ENCODE measurements at regions not wholly inside any gene's neighbourhood (a gene's known extent, or its start where the extent isn't known, plus 50 kb on each side); places are given as distances from the start of the nearest gene placed in this dataset.
"Not testable (repeated sequence)": the region's sequence is repeated elsewhere in the genome, so short reads cannot be mapped to it uniquely, and the experiment has no call there.

- DNase-seq = no peak
These were observed 166.7 kb upstream of the THBS1 start for GRCh38 chr15:39414201-39414600.

DNA sequence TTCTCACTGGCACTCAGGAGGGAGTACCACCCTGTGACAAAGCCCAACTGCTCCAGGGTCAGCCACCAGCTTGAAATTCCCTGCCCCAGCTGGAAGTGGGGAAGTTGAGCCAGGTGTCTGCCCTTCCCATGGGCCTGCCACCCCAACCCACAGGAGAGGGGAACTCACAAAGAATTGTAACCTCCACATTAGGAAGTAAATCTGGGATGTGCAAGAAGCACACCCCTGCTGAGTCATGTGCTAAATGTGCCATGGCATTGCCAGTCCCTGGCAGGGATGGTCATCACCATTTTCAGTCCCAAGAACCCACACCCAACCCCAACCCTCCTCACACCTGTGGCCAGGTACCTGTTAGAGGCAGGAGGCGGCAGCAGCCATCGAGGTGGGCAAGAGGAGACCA lies 165.2 kb upstream of the THBS1 start:
- DNase-seq = no peak

- no peak for DNase-seq
These were observed 164.6 kb upstream of the THBS1 start for GRCh38 chr15:39416258-39416657.

DNA sequence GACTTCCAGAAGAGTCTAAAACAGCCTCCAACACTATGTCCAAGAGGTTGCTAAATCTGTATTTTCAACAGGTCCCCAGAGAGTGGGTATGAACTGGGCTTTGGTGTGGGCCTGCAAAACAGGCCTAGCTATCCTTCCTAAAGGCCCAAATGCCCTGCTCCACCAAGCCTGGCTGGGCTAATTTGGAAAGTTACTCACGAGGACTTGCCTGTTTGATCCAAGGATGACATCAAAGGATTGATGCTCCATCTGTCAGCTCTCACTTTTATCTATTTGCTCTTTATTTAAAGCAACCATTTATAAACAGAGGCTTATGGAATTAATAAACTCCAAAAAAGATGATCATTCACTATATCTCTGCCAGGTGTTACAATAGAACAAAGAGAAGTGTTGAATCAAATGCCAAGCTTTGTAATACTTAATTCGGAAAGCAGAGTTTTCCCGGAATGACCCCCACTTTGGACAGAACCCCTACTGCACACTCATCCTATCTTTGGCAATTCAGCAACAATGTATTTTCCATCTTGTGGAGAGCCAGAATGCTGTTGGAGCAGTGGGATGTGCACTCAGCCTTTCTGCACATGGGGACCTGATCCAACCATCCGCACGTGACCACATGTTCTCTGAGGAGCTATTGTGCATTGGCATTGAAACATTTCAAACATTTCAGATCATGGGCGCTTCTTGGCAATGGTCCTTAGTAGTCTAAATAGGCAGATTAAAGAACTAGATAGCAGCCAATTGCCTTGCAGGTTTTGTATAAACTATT lies 163.3 kb upstream of the THBS1 start:
- DNase-seq = no peak

DNA sequence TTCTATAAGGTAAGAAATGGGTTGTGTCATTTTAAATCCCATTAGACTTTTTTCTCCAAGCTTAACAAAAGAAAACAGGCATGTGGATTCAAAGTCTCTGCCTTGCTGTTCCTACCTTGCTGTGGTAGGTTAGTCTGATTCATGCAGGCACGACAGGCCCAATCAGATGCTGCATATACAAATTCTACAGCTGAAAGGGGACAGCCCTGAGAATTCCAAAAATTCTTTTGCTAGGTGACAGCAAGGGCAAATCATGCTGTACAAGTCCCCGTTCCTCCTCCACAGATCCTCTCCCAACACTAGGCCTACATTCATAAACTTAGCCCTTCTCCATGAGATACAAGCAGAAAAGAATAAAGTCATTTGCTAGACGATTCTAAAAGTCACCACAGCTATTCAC lies 161.2 kb upstream of the THBS1 start:
- DNase-seq = no peak

GRCh38 chr15:39420123-39420852 lies 160.6 kb upstream of the THBS1 start:
- DNase-seq = not testable (repeated sequence)

- not testable (repeated sequence) for DNase-seq
These were observed 160.1 kb upstream of the THBS1 start for GRCh38 chr15:39420853-39421192.

- no peak for DNase-seq
These were observed 154.0 kb upstream of the THBS1 start for GRCh38 chr15:39426552-39427532.

DNA sequence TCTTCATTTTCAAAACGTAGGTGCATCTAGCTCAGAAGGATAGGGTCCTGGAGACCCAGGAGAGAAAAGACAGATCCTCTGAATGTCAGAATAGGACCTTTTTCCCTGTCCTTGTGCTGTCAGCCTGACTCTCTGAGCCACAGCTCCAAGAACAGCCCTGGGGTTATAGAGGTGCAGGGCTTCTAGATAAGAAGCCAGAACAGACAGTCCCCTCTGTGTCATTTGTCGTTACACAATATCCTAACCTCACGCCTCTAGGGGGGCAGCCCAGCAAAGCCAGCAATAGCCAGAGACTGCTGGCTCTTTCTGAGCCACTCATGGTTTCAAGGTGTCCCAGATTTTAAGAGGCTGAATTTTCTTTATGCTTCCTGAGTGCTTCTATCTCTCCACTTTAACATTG lies 153.2 kb upstream of the THBS1 start:
- DNase-seq = no peak

GRCh38 chr15:39429898-39430357 lies 151.0 kb upstream of the THBS1 start:
- DNase-seq = no peak

DNA sequence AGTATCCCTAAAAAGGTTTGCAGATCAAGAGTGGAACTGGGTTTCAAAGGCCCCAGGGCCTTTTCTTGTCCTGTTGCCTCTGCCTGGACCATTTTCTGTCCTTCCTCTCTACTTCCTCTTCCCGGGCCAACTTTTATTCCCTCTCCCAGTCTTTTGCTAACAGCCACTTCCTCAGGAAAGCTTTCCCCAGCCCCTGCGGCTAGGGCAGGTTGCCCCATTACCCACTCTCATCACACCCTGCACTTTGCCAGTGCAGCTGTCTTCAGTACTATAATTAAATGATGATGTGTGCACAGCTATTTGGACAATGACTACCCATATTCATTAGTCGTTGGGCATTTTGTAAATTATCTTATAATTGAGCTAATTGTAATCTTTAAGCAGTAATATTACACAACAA lies 150.5 kb upstream of the THBS1 start:
- DNase-seq = no peak

DNA sequence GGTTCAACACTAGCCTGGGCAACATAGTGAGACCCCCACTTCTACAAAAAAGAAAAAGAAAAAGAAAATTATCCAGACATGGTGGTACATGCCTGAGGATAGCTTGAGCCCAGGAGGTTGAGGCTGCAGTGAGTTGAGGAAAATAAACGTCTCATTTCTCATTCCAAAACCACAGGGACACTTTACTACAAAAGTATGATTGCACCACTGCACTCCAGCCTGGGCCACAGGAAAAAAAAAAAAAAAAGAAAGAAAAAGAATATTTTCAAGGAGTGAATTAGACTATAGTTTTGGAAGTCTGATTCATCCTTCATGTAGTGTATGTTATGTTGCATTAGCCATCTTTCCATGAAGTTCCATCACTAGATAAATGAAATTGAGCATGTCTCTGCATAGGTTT lies 149.5 kb upstream of the THBS1 start:
- no peak for DNase-seq

DNA sequence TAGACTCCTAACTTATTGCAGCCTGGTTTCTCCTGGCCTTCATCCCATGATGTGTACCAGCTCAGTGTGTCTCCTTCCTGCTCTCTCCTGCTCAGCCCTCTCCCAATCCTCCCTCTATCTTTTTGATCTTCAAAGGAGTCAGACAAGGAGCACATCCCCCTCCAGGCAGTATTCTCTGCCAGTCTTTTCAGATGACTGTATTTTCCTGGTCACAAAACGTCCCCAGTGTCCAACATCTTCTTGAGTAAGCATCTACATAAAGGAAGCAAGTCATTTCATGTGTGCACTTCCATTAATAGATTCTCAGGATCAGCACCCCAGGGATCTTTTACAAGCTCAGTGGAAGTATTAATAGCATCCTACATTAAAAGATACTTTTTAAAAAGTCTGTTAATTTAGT lies 148.9 kb upstream of the THBS1 start:
- no peak for DNase-seq

GRCh38 chr15:39432912-39433348 lies 147.9 kb upstream of the THBS1 start:
- DNase-seq = no peak

GRCh38 chr15:39433376-39433775 lies 147.5 kb upstream of the THBS1 start:
- DNase-seq = no peak

DNA sequence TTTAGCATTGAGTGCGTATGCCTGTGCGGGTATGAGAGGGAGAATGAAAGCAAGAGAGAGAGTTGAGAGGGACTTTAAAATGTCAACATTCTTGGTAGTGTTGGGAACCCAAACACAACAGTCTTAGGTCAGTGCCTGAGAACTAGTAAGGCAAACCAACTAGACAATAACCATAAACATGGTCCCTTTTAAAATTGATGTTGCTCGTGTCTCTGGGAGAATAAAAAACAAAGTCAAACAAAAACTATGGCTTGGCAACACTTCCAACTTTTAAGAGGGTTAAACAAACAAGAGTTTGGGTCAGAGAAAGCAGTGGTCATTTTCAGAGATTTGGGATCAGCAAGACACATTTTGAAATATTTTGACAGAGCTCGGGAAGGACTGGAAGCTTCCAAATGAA lies 146.7 kb upstream of the THBS1 start:
- no peak for DNase-seq

DNA sequence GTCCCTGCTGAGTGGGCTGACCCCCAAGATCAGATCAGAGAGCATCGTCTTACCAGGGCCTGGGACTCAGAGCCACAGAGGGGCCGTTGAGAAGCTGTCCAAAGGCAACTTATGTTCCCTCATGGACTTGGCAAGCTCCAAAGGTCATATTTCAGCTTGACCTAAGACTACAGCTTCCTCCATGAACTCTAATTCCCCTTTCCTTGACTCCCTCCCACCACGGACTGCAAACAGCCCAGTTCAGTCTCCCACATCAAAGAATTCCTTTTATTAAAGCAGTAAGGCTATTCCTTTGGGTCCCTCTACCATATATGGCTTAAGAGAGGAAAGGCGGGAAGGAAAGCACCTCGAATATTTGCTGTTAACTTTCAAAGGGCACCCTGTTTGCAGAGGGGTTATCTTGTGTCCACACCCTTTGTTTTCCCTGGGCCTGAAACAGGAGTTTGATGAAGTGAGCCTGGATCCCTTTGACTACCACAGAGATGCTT lies 146.1 kb upstream of the THBS1 start:
- no peak for DNase-seq

- no peak for DNase-seq
These were observed 145.6 kb upstream of the THBS1 start for GRCh38 chr15:39435244-39435643.

DNA sequence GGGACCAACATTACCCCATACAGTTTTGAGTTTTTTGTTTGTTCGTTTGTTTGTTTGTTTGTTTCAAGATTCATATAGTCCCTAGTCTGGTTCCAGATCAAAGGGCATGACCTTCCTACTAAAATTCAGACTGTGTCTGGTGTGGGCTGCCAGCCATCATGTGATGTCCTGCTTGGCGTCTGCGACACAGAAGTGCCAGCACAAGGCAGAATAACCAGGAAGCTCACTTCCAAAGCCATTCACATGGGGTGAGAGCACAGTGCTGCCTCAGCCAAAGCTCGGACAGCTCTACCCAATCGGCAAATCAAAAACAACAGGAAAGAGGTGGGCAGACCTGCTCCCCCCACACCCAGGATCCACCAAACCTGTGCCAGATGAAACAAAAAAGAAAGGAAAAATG lies 142.6 kb upstream of the THBS1 start:
- no peak for DNase-seq

- DNase-seq = no peak
These were observed 141.9 kb upstream of the THBS1 start for GRCh38 chr15:39438799-39439592.

- no peak for DNase-seq
These were observed 138.0 kb upstream of the THBS1 start for GRCh38 chr15:39442898-39443297.

DNA sequence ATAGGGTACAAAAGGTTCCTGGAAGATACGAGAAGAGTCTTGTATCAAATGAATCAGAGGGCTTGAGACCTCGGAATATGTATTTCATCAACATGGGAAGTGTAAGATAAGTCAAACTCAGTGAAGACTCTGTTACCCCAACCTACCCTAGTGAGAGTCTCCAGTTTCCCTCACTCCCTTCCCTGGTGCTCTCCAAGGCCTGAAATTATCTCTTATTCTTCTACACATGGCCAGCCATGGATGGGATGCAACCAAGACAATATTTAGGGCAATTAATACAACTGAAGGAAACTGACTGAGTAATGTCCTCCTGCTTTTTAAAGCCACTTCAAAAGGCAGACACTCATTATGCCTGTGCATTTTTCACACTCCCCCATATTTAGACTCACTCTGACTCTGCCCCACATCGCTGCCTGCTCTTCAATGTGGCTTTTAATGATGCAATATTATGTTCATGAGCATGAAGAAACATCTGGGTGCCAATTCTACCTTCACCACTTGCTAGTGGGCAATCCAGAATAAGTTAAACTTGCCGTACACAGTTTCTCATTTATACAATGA lies 137.1 kb upstream of the THBS1 start:
- DNase-seq = no peak
